ENCODE measurements at regions not wholly inside any gene's neighbourhood (a gene's known extent, or its start where the extent isn't known, plus 50 kb on each side); places are given as distances from the start of the nearest gene placed in this dataset.
A peak's percentile ranks its signal among the peaks of the same experiment; 100 is the strongest.

GRCh38 chr4:20086067-20086798, 165.5 kb upstream of the SLIT2 start:
- no peak for DNase-seq
- in situ Hi-C loops (cut with MboI; ENCODE audit: low sequenced_read_pairs in 4 of 4) (no loop called here), intact Hi-C loops (cut with DNase I; ENCODE audit: low total_unique reads) (no loop called here)
- Histone ChIP-seq H3K27me3 (no peaks in the 10 kb centered on the region), H3K27ac (no peak overlapping the region), H3K4me1 (no peaks in the 10 kb centered on the region), H3K4me3 (no peak overlapping the region), H3K9me3 (no peaks in the 10 kb centered on the region), H3K36me3 (no peaks in the 10 kb centered on the region)
- TF ChIP-seq POLR2A (IDR thresholded peaks at IDR 0.05) (no peak), CTCF (IDR thresholded peaks at IDR 0.05 in 4 of 5, conservative IDR thresholded peaks at IDR 0.05 in 1 of 5) (no peak)
- ATAC-seq: peak in 1 of 2 donors; percentile 58

DNA sequence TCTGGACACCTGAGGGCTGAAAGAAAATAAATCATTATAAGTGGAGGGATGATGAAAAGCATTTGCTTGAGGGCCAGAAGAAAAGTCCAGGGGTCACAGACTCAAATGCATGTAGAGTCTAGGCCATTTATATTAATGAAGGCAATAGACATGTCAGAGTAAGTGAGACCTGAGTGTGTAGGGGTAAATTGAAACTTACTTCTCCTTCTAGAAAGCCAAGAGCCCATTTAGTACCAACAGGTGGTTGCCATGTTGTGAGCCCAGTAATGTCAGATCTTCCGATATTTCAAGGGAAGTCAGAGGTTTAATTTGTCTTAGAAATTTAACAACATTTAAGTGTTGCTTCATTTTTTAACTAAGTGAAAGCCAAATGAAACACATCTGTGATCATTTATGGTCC, 166.1 kb upstream of the SLIT2 start:
- intact Hi-C loops (cut with DNase I; ENCODE audit: low total_unique reads) (no loop called here), in situ Hi-C loops (cut with MboI; ENCODE audit: low sequenced_read_pairs in 4 of 4) (no loop called here)
- no peaks in the 10 kb centered on the region for H3K4me1 ChIP-seq
- no peak for ATAC-seq
- H3K27ac ChIP-seq: no peak overlapping the region
- no peaks in the 10 kb centered on the region for H3K9me3 ChIP-seq
- TF ChIP-seq CTCF (IDR thresholded peaks at IDR 0.05 in 4 of 5, conservative IDR thresholded peaks at IDR 0.05 in 1 of 5) (no peak), POLR2A (IDR thresholded peaks at IDR 0.05) (no peak)
- no peak for DNase-seq
- H3K27me3 ChIP-seq: no peaks in the 10 kb centered on the region
- H3K4me3 ChIP-seq: no peak overlapping the region
- no peaks in the 10 kb centered on the region for H3K36me3 ChIP-seq

GRCh38 chr4:20085156-20085555, 166.5 kb upstream of the SLIT2 start:
- Histone ChIP-seq H3K27me3 (no peaks in the 10 kb centered on the region), H3K4me1 (no peaks in the 10 kb centered on the region), H3K4me3 (no peak overlapping the region), H3K9me3 (no peaks in the 10 kb centered on the region), H3K36me3 (no peaks in the 10 kb centered on the region), H3K27ac (no peak overlapping the region)
- no peak for ATAC-seq
- in situ Hi-C loops (cut with MboI; ENCODE audit: low sequenced_read_pairs in 4 of 4) (no loop called here), intact Hi-C loops (cut with DNase I; ENCODE audit: low total_unique reads) (no loop called here)
- no peak for DNase-seq
- TF ChIP-seq POLR2A (IDR thresholded peaks at IDR 0.05) (no peak), CTCF (IDR thresholded peaks at IDR 0.05 in 4 of 5, conservative IDR thresholded peaks at IDR 0.05 in 1 of 5) (no peak)

GRCh38 chr4:20084488-20084887, 167.2 kb upstream of the SLIT2 start:
- ATAC-seq: no peak
- intact Hi-C loops (cut with DNase I; ENCODE audit: low total_unique reads): no loop called here

GRCh38 chr4:20078644-20079043, 173.1 kb upstream of the SLIT2 start:
- TF ChIP-seq POLR2A (IDR thresholded peaks at IDR 0.05) (no peak), CTCF (IDR thresholded peaks at IDR 0.05 in 4 of 5, conservative IDR thresholded peaks at IDR 0.05 in 1 of 5) (no peak)
- no peak for ATAC-seq
- Histone ChIP-seq H3K9me3 (no peaks in the 10 kb centered on the region), H3K4me1 (no peaks in the 10 kb centered on the region), H3K36me3 (no peaks in the 10 kb centered on the region), H3K27ac (no peak overlapping the region), H3K27me3 (no peaks in the 10 kb centered on the region), H3K4me3 (no peak overlapping the region)
- DNase-seq: no peak
- intact Hi-C loops (cut with DNase I; ENCODE audit: low total_unique reads): no loop called here
- in situ Hi-C loops (cut with MboI; ENCODE audit: low sequenced_read_pairs in 4 of 4): no loop called here

More at GRCh38 chr4:20084488-20084887, 167.2 kb upstream of the SLIT2 start:
- no peaks in the 10 kb centered on the region for H3K27me3 ChIP-seq
- H3K4me1 ChIP-seq: no peaks in the 10 kb centered on the region
- H3K4me3 ChIP-seq: no peak overlapping the region
- no peak overlapping the region for H3K27ac ChIP-seq
- no peak for DNase-seq
- no peaks in the 10 kb centered on the region for H3K36me3 ChIP-seq
- no peaks in the 10 kb centered on the region for H3K9me3 ChIP-seq
- in situ Hi-C loops (cut with MboI; ENCODE audit: low sequenced_read_pairs in 4 of 4): no loop called here
- TF ChIP-seq POLR2A (IDR thresholded peaks at IDR 0.05): no peak

All from gastrocnemius medialis (tissue), 4 donors.